ENCODE measurements at regions not wholly inside any gene's neighbourhood (a gene's known extent, or its start where the extent isn't known, plus 50 kb on each side); places are given as distances from the start of the nearest gene placed in this dataset.
A peak's percentile ranks its signal among the peaks of the same experiment; 100 is the strongest.
"Not testable (repeated sequence)": the region's sequence is repeated elsewhere in the genome, so short reads cannot be mapped to it uniquely, and the experiment has no call there.

GRCh38 chr3:130151555-130151954 is 69.9 kb downstream of the ALG1L2 start:
- H3K4me1 Mint-ChIP-seq; H3K27ac Mint-ChIP-seq (ENCODE audit: low read depth); H3K36me3 Mint-ChIP-seq (ENCODE audit: insufficient read depth); H3K27me3 Mint-ChIP-seq; DNase-seq (ENCODE audit: low spot score in 2 of 2); H3K4me3 Mint-ChIP-seq; ATAC-seq (replicated peaks; ENCODE audit: extremely low read depth, poor library complexity, severe bottlenecking); H3K9me3 Mint-ChIP-seq: not testable (repeated sequence)

- not testable (repeated sequence) for H3K9me3 Mint-ChIP-seq; H3K4me3 Mint-ChIP-seq; H3K27ac Mint-ChIP-seq (ENCODE audit: low read depth); H3K36me3 Mint-ChIP-seq (ENCODE audit: insufficient read depth); ATAC-seq (replicated peaks; ENCODE audit: extremely low read depth, poor library complexity, severe bottlenecking); H3K27me3 Mint-ChIP-seq; DNase-seq (ENCODE audit: low spot score in 2 of 2); H3K4me1 Mint-ChIP-seq
Observed at GRCh38 chr3:130153247-130153646, 71.6 kb downstream of the ALG1L2 start.

DNA sequence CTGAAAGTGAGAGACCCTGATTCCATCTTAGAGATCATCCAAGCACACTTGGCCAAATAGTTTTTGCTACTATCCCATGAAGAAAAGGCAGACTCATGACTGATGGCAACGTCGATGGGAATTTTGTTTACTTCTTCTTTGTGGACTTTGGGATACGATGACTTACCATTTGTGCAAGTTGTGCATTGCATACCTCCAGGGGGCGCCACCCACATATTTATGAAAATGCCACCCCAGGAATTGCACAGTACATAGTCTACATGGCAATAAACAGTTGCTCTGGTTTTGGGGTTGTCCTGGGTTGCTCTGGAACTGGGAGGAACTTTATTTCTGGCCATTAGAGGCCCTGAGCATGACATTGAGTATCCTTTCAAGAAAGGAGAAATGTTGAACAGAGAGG is 73.8 kb downstream of the ALG1L2 start:
- H3K9me3 Mint-ChIP-seq; H3K36me3 Mint-ChIP-seq (ENCODE audit: insufficient read depth); H3K27me3 Mint-ChIP-seq; H3K4me3 Mint-ChIP-seq; H3K4me1 Mint-ChIP-seq; H3K27ac Mint-ChIP-seq (ENCODE audit: low read depth); DNase-seq (ENCODE audit: low spot score in 2 of 2); ATAC-seq (replicated peaks; ENCODE audit: extremely low read depth, poor library complexity, severe bottlenecking): not testable (repeated sequence)

DNA sequence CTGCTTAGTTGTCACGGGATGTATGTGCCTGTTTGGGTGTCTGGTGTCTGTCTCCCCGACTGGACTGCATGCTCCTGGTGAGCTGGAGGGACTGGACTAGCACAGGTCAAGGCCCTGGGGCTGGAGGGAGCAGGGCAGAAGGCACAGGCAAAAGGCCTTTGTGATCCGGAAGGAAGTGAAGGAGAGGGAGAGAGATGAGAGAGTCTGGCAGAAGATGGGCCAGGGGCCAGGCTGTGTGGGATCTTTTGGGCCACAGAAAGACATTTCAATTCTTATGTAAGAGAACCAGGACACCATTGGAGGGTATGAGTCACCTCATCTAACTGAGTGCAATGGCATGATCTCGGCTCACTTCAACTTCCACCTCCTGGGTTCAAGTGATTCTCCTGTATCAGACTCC is 85.2 kb downstream of the ALG1L2 start:
- ATAC-seq (replicated peaks; ENCODE audit: extremely low read depth, poor library complexity, severe bottlenecking); H3K36me3 Mint-ChIP-seq (ENCODE audit: insufficient read depth); H3K9me3 Mint-ChIP-seq; H3K27ac Mint-ChIP-seq (ENCODE audit: low read depth); H3K4me3 Mint-ChIP-seq; H3K4me1 Mint-ChIP-seq; DNase-seq (ENCODE audit: low spot score in 2 of 2): not testable (repeated sequence)
- peaks cover 34% of the 10 kb centered on the region for H3K27me3 Mint-ChIP-seq

- peaks cover 22% of the 10 kb centered on the region for H3K4me1 Mint-ChIP-seq
- not testable (repeated sequence) for H3K9me3 Mint-ChIP-seq; H3K27me3 Mint-ChIP-seq; DNase-seq (ENCODE audit: low spot score in 2 of 2); H3K4me3 Mint-ChIP-seq; H3K36me3 Mint-ChIP-seq (ENCODE audit: insufficient read depth); H3K27ac Mint-ChIP-seq (ENCODE audit: low read depth); ATAC-seq (replicated peaks; ENCODE audit: extremely low read depth, poor library complexity, severe bottlenecking)
Observed at GRCh38 chr3:130175195-130175594, 93.6 kb downstream of the ALG1L2 start.

- not testable (repeated sequence) for ATAC-seq (replicated peaks; ENCODE audit: extremely low read depth, poor library complexity, severe bottlenecking); H3K9me3 Mint-ChIP-seq; H3K27me3 Mint-ChIP-seq; DNase-seq (ENCODE audit: low spot score in 2 of 2); H3K4me3 Mint-ChIP-seq; H3K36me3 Mint-ChIP-seq (ENCODE audit: insufficient read depth)
- H3K27ac Mint-ChIP-seq (ENCODE audit: low read depth) = peak overlapping the region; percentile 98
- peaks cover 22% of the 10 kb centered on the region for H3K4me1 Mint-ChIP-seq
Observed at GRCh38 chr3:130176476-130177256, 95.0 kb downstream of the ALG1L2 start.

DNA sequence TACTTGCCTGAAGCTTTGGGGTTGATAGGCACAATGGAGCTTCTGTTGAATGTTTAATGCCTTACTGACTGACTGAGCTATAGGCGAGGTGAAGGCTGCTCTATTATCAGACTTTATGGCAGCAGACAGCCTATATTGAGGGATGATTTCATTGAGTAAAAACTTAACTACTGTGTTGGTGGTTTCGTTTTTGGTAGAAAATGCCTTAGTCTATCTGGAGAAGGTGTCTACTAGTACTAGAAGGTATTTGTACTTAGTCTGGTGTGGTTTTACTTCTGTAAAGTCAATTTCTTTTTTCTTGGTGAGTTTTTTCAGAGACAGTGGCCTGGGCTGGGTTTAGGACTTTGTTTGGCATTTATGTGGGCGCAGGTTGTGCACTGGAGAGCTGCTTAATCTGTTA is 97.2 kb downstream of the ALG1L2 start:
- H3K9me3 Mint-ChIP-seq; DNase-seq (ENCODE audit: low spot score in 2 of 2); H3K27me3 Mint-ChIP-seq; H3K36me3 Mint-ChIP-seq (ENCODE audit: insufficient read depth); ATAC-seq (replicated peaks; ENCODE audit: extremely low read depth, poor library complexity, severe bottlenecking): not testable (repeated sequence)
- peak overlapping the region; percentile 76 for H3K4me3 Mint-ChIP-seq
- peaks cover 22% of the 10 kb centered on the region for H3K4me1 Mint-ChIP-seq
- H3K27ac Mint-ChIP-seq (ENCODE audit: low read depth) = peak overlapping the region; percentile 98

- H3K9me3 Mint-ChIP-seq; H3K27me3 Mint-ChIP-seq; H3K36me3 Mint-ChIP-seq (ENCODE audit: insufficient read depth): not testable (repeated sequence)
- ATAC-seq (replicated peaks; ENCODE audit: extremely low read depth, poor library complexity, severe bottlenecking) = peak; percentile 40
- peaks cover 22% of the 10 kb centered on the region for H3K4me1 Mint-ChIP-seq
- DNase-seq (ENCODE audit: low spot score in 2 of 2) = peak; percentile 25 to 64
- peak overlapping the region; percentile 76 for H3K4me3 Mint-ChIP-seq
- peak overlapping the region; percentile 98 for H3K27ac Mint-ChIP-seq (ENCODE audit: low read depth)
Observed at GRCh38 chr3:130179353-130179970, 97.8 kb downstream of the ALG1L2 start.

- not testable (repeated sequence) for H3K27ac Mint-ChIP-seq (ENCODE audit: low read depth)
Observed at GRCh38 chr3:130182475-130182874, 100.8 kb downstream of the ALG1L2 start.

GRCh38 chr3:130183689-130184088 is 102.1 kb downstream of the ALG1L2 start:
- H3K9me3 Mint-ChIP-seq; H3K4me3 Mint-ChIP-seq; ATAC-seq (replicated peaks; ENCODE audit: extremely low read depth, poor library complexity, severe bottlenecking); H3K27me3 Mint-ChIP-seq; H3K27ac Mint-ChIP-seq (ENCODE audit: low read depth); H3K36me3 Mint-ChIP-seq (ENCODE audit: insufficient read depth); DNase-seq (ENCODE audit: low spot score in 2 of 2): not testable (repeated sequence)
- H3K4me1 Mint-ChIP-seq = peaks cover 15% of the 10 kb centered on the region

More at GRCh38 chr3:130182475-130182874, 100.8 kb downstream of the ALG1L2 start:
- H3K27me3 Mint-ChIP-seq; ATAC-seq (replicated peaks; ENCODE audit: extremely low read depth, poor library complexity, severe bottlenecking); H3K36me3 Mint-ChIP-seq (ENCODE audit: insufficient read depth); DNase-seq (ENCODE audit: low spot score in 2 of 2); H3K4me3 Mint-ChIP-seq; H3K9me3 Mint-ChIP-seq: not testable (repeated sequence)
- H3K4me1 Mint-ChIP-seq = peaks cover 22% of the 10 kb centered on the region

- H3K36me3 Mint-ChIP-seq (ENCODE audit: insufficient read depth); H3K27ac Mint-ChIP-seq (ENCODE audit: low read depth); DNase-seq (ENCODE audit: low spot score in 2 of 2); H3K9me3 Mint-ChIP-seq; ATAC-seq (replicated peaks; ENCODE audit: extremely low read depth, poor library complexity, severe bottlenecking); H3K27me3 Mint-ChIP-seq; H3K4me1 Mint-ChIP-seq; H3K4me3 Mint-ChIP-seq: not testable (repeated sequence)
Observed at GRCh38 chr3:130184152-130185024, 102.8 kb downstream of the ALG1L2 start.

GRCh38 chr3:130201272-130201671 is 119.6 kb downstream of the ALG1L2 start:
- not testable (repeated sequence) for H3K27ac Mint-ChIP-seq (ENCODE audit: low read depth); ATAC-seq (replicated peaks; ENCODE audit: extremely low read depth, poor library complexity, severe bottlenecking); DNase-seq (ENCODE audit: low spot score in 2 of 2); H3K4me3 Mint-ChIP-seq; H3K4me1 Mint-ChIP-seq; H3K36me3 Mint-ChIP-seq (ENCODE audit: insufficient read depth)
- H3K27me3 Mint-ChIP-seq = peaks cover 31% of the 10 kb centered on the region
- peaks cover 16% of the 10 kb centered on the region for H3K9me3 Mint-ChIP-seq

All from central memory CD8-positive, alpha-beta T cell (primary cell).